HUES6 (cell line): ENCODE measurements at regions not wholly inside any gene's neighbourhood (a gene's known extent, or its start where the extent isn't known, plus 50 kb on each side); places are given as distances from the start of the nearest gene placed in this dataset.

ENCODE experiments used
- H3K27ac ChIP-seq: 2 replicates; pipeline ENCODE4 v1.7.0; 2013; ENCODE audit warnings: low read depth, mild to moderate bottlenecking, low read length, inconsistent platforms
- H3K27me3 ChIP-seq: 2 replicates; pipeline ENCODE4 v1.6.1; 2013; ENCODE audit warnings: low read length; ENCODE audit not compliant: control insufficient read depth, insufficient read depth
- H3K36me3 ChIP-seq: 2 replicates; pipeline ENCODE4 v1.6.1; 2013; ENCODE audit warnings: low read length; ENCODE audit not compliant: control insufficient read depth, insufficient read depth
- H3K4me1 ChIP-seq: 2 replicates; pipeline ENCODE4 v1.6.1; 2013; ENCODE audit warnings: low read length; ENCODE audit not compliant: control insufficient read depth, insufficient read depth
- H3K4me3 ChIP-seq: 2 replicates; pipeline ENCODE4 v1.5.1; 2013; ENCODE audit warnings: low read depth, low read length
- H3K9ac ChIP-seq: one replicate; pipeline ENCODE4 v1.6.1; 2013; ENCODE audit warnings: mild to moderate bottlenecking, low read length
- H3K9me3 ChIP-seq: 2 replicates; pipeline ENCODE4 v1.6.1; 2013; ENCODE audit warnings: low read depth, low read length; ENCODE audit not compliant: control insufficient read depth, insufficient read depth

- no peaks in the 10 kb centered on the region for H3K27me3 ChIP-seq
- H3K27ac ChIP-seq, result no peak overlapping the region
- no peaks in the 10 kb centered on the region for H3K9me3 ChIP-seq
- no peaks in the 10 kb centered on the region for H3K4me1 ChIP-seq
- H3K36me3 ChIP-seq, result no peaks in the 10 kb centered on the region
- H3K4me3 ChIP-seq, result no peak overlapping the region
- H3K9ac ChIP-seq, result no peak overlapping the region
These were observed 86.6 kb downstream of the ZBTB18 start for GRCh38 chr1:244137725-244138124.

GRCh38 chr1:244138399-244138798 lies 87.3 kb downstream of the ZBTB18 start:
- H3K27me3 ChIP-seq, result no peaks in the 10 kb centered on the region
- H3K27ac ChIP-seq, result no peak overlapping the region
- no peak overlapping the region for H3K4me3 ChIP-seq
- no peaks in the 10 kb centered on the region for H3K9me3 ChIP-seq
- H3K9ac ChIP-seq, result no peak overlapping the region
- H3K4me1 ChIP-seq, result no peaks in the 10 kb centered on the region
- H3K36me3 ChIP-seq, result no peaks in the 10 kb centered on the region

GRCh38 chr1:244139655-244140054 lies 88.6 kb downstream of the ZBTB18 start:
- no peak overlapping the region for H3K27ac ChIP-seq
- H3K4me3 ChIP-seq, result no peak overlapping the region
- no peaks in the 10 kb centered on the region for H3K27me3 ChIP-seq
- H3K4me1 ChIP-seq, result no peaks in the 10 kb centered on the region
- no peak overlapping the region for H3K9ac ChIP-seq
- H3K36me3 ChIP-seq, result no peaks in the 10 kb centered on the region
- H3K9me3 ChIP-seq, result no peaks in the 10 kb centered on the region

GRCh38 chr1:244140420-244140819 lies 89.3 kb downstream of the ZBTB18 start:
- H3K27ac ChIP-seq, result no peak overlapping the region
- H3K36me3 ChIP-seq, result no peaks in the 10 kb centered on the region
- H3K4me1 ChIP-seq, result no peaks in the 10 kb centered on the region
- H3K9ac ChIP-seq, result no peak overlapping the region
- H3K9me3 ChIP-seq, result no peaks in the 10 kb centered on the region
- no peak overlapping the region for H3K4me3 ChIP-seq
- no peaks in the 10 kb centered on the region for H3K27me3 ChIP-seq

GRCh38 chr1:244144053-244144452 lies 93.0 kb downstream of the ZBTB18 start:
- no peak overlapping the region for H3K27ac ChIP-seq
- H3K4me1 ChIP-seq, result no peaks in the 10 kb centered on the region
- H3K9ac ChIP-seq, result no peak overlapping the region
- H3K4me3 ChIP-seq, result no peak overlapping the region
- H3K9me3 ChIP-seq, result no peaks in the 10 kb centered on the region
- H3K27me3 ChIP-seq, result no peaks in the 10 kb centered on the region
- no peaks in the 10 kb centered on the region for H3K36me3 ChIP-seq

- Histone ChIP-seq H3K4me1 (peaks cover 1% of the 10 kb centered on the region; the same call in 1 of the 2 replicates), H3K9ac (no peak overlapping the region), H3K27ac (no peak overlapping the region), H3K4me3 (no peak overlapping the region), H3K27me3 (no peaks in the 10 kb centered on the region), H3K9me3 (no peaks in the 10 kb centered on the region), H3K36me3 (no peaks in the 10 kb centered on the region)
These were observed 99.0 kb downstream of the ZBTB18 start for GRCh38 chr1:244150071-244150470.

GRCh38 chr1:244150665-244151064 lies 99.6 kb downstream of the ZBTB18 start:
- H3K27me3 ChIP-seq, result no peaks in the 10 kb centered on the region
- no peaks in the 10 kb centered on the region for H3K9me3 ChIP-seq
- H3K4me3 ChIP-seq, result no peak overlapping the region
- H3K36me3 ChIP-seq, result no peaks in the 10 kb centered on the region
- peaks cover 6% of the 10 kb centered on the region; the same call in 1 of the 2 replicates for H3K4me1 ChIP-seq
- H3K27ac ChIP-seq, result no peak overlapping the region
- H3K9ac ChIP-seq, result no peak overlapping the region

- Histone ChIP-seq H3K36me3 (no peaks in the 10 kb centered on the region), H3K27me3 (no peaks in the 10 kb centered on the region), H3K27ac (no peak overlapping the region), H3K4me1 (peaks cover 6% of the 10 kb centered on the region; the same call in 1 of the 2 replicates), H3K9ac (no peak overlapping the region), H3K9me3 (no peaks in the 10 kb centered on the region), H3K4me3 (no peak overlapping the region)
These were observed 100.5 kb downstream of the ZBTB18 start for GRCh38 chr1:244151537-244151936.

GRCh38 chr1:244154508-244154871 lies 103.4 kb downstream of the ZBTB18 start:
- Histone ChIP-seq H3K9me3 (no peaks in the 10 kb centered on the region), H3K9ac (no peak overlapping the region), H3K36me3 (no peaks in the 10 kb centered on the region), H3K4me3 (no peak overlapping the region), H3K4me1 (peaks cover 6% of the 10 kb centered on the region; the same call in 1 of the 2 replicates), H3K27ac (no peak overlapping the region), H3K27me3 (no peaks in the 10 kb centered on the region)

GRCh38 chr1:244154872-244155531 lies 103.9 kb downstream of the ZBTB18 start:
- Histone ChIP-seq H3K9me3 (no peaks in the 10 kb centered on the region), H3K36me3 (no peaks in the 10 kb centered on the region), H3K4me1 (peaks cover 6% of the 10 kb centered on the region; the same call in 1 of the 2 replicates), H3K27ac (no peak overlapping the region), H3K9ac (no peak overlapping the region), H3K4me3 (no peak overlapping the region), H3K27me3 (no peaks in the 10 kb centered on the region)

GRCh38 chr1:244155661-244156060 lies 104.6 kb downstream of the ZBTB18 start:
- no peak overlapping the region for H3K9ac ChIP-seq
- no peaks in the 10 kb centered on the region for H3K27me3 ChIP-seq
- H3K27ac ChIP-seq, result no peak overlapping the region
- H3K4me3 ChIP-seq, result no peak overlapping the region
- H3K4me1 ChIP-seq, result peaks cover 6% of the 10 kb centered on the region; the same call in 1 of the 2 replicates
- H3K9me3 ChIP-seq, result no peaks in the 10 kb centered on the region
- no peaks in the 10 kb centered on the region for H3K36me3 ChIP-seq
